Heart left ventricle (tissue), 13 donors: ENCODE measurements at regions not wholly inside any gene's neighbourhood (a gene's known extent, or its start where the extent isn't known, plus 50 kb on each side); places are given as distances from the start of the nearest gene placed in this dataset.

ENCODE experiments used
- POLR2A ChIP-seq, 2 donors: fragments of 450-650 bp; IDR thresholded peaks; one replicate each; pipeline ENCODE4 v1.6.1; 2017; ENCODE audit warnings: antibody characterized with exemption in 2 of 2, mild to moderate bottlenecking in 2 of 2, moderate library complexity in 2 of 2
- TF ChIP-seq, protein P1 (sequence below), 12 donors: fragments of 200-600 bp; sonication (generic) in 4 of 12; IDR thresholded peaks; one replicate each; pipeline versions ENCODE4 v1.5.0 to v1.8.0; 2018 to 2022; ENCODE audit warnings: antibody characterized with exemption in 12 of 12, mild to moderate bottlenecking in 5 of 12
- donor health status: ischemic (EF 13 %, LVEDD 7.1; RV severe dilation, severe dysfunction).
- donor health status: DM: no; HTN: yes; CAD: no.
- donor health status: DM: no; HTN: no; CAD: no.
- donor health status: ischemic (EF 25% LVEDD 6.9; RV normal size, moderate dysfunction).
- donor health status: ischemic (EF 25% LVEDD 5.7; RV mildly dilated, moderate dysfunction).
- donor health status: ischemic (EF 35%, LVEDD 5.7; RV mildly dilated, moderate dysfunction).
- donor health status: nonischemic (EF 11% LVEDD 7.7; RV severe dilation, severe dysfunction).
- donor health status: DM: yes; HTN: yes; CAD: no.
- donor health status: PGD.
- donor health status: ischemic (EF 29% LVEDD 5.4; RV normal size, mild dysfunction).
- donor health status: nonischemic (EF 23%, LVEDD 6.1; RV moderate dilation, normal function).

DNA sequence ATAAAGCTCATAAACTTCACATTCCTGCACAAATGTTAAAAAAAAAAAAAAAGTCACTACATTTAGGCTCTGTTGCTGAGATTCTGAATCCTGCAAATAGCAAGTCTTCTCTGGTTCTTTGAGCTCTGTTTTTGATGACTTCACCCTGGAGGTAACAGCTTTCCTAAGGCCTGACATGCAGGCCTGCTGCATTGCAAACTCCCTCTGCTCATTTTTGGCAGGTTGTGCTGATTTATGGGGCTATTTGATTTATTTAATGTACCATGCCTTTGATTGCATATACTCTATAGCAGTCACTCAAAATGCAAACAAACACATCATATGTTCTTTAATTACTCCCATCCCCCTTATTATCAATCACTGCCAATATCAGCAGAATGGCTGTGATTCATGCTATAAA is 416.1 kb upstream of the IZUMO3 start:
- TF ChIP-seq POLR2A (IDR thresholded peaks at IDR 0.05), result no peak
- TF ChIP-seq, protein P1, sequence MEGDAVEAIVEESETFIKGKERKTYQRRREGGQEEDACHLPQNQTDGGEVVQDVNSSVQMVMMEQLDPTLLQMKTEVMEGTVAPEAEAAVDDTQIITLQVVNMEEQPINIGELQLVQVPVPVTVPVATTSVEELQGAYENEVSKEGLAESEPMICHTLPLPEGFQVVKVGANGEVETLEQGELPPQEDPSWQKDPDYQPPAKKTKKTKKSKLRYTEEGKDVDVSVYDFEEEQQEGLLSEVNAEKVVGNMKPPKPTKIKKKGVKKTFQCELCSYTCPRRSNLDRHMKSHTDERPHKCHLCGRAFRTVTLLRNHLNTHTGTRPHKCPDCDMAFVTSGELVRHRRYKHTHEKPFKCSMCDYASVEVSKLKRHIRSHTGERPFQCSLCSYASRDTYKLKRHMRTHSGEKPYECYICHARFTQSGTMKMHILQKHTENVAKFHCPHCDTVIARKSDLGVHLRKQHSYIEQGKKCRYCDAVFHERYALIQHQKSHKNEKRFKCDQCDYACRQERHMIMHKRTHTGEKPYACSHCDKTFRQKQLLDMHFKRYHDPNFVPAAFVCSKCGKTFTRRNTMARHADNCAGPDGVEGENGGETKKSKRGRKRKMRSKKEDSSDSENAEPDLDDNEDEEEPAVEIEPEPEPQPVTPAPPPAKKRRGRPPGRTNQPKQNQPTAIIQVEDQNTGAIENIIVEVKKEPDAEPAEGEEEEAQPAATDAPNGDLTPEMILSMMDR (IDR thresholded peaks at IDR 0.05), result no peak
